ENCODE measurements at regions not wholly inside any gene's neighbourhood (a gene's known extent, or its start where the extent isn't known, plus 50 kb on each side); places are given as distances from the start of the nearest gene placed in this dataset.

GRCh38 chr12:115830070-115830469, 447.4 kb downstream of the MED13L start:
- H3K4me1 ChIP-seq (ENCODE audit: insufficient read depth, low read length): no peaks in the 10 kb centered on the region

GRCh38 chr12:115828168-115828567, 449.3 kb downstream of the MED13L start:
- H3K9ac ChIP-seq (ENCODE audit: low read depth, low read length): no peak overlapping the region
- H3K4me1 ChIP-seq (ENCODE audit: insufficient read depth, low read length): no peaks in the 10 kb centered on the region
- no peak overlapping the region for H3K27ac ChIP-seq (ENCODE audit: low read length)
- H3K36me3 ChIP-seq (ENCODE audit: insufficient read depth, low read depth, low read length): no peaks in the 10 kb centered on the region
- H3K9me3 ChIP-seq (ENCODE audit: insufficient read depth, low read depth, low read length): 0 out of 2 replicates have a peak, but pooled peaks cover 4% of the 10 kb centered on the region
- H3K4me3 ChIP-seq (ENCODE audit: low read length): no peak overlapping the region
- H3K27me3 ChIP-seq (ENCODE audit: insufficient read depth, low read length): no peaks in the 10 kb centered on the region

More at GRCh38 chr12:115830070-115830469, 447.4 kb downstream of the MED13L start:
- Histone ChIP-seq H3K27me3 (ENCODE audit: insufficient read depth, low read length) (no peaks in the 10 kb centered on the region), H3K27ac (ENCODE audit: low read length) (no peak overlapping the region), H3K36me3 (ENCODE audit: insufficient read depth, low read depth, low read length) (no peaks in the 10 kb centered on the region), H3K4me3 (ENCODE audit: low read length) (no peak overlapping the region), H3K9me3 (ENCODE audit: insufficient read depth, low read depth, low read length) (0 out of 2 replicates have a peak, but pooled peaks cover 3% of the 10 kb centered on the region), H3K9ac (ENCODE audit: low read depth, low read length) (no peak overlapping the region)

GRCh38 chr12:115824936-115825602, 452.4 kb downstream of the MED13L start:
- Histone ChIP-seq H3K4me3 (ENCODE audit: low read length) (no peak overlapping the region), H3K36me3 (ENCODE audit: insufficient read depth, low read depth, low read length) (no peaks in the 10 kb centered on the region), H3K9ac (ENCODE audit: low read depth, low read length) (no peak overlapping the region), H3K27me3 (ENCODE audit: insufficient read depth, low read length) (no peaks in the 10 kb centered on the region), H3K9me3 (ENCODE audit: insufficient read depth, low read depth, low read length) (0 out of 2 replicates have a peak, but pooled peaks cover 4% of the 10 kb centered on the region), H3K4me1 (ENCODE audit: insufficient read depth, low read length) (no peaks in the 10 kb centered on the region), H3K27ac (ENCODE audit: low read length) (no peak overlapping the region)

DNA sequence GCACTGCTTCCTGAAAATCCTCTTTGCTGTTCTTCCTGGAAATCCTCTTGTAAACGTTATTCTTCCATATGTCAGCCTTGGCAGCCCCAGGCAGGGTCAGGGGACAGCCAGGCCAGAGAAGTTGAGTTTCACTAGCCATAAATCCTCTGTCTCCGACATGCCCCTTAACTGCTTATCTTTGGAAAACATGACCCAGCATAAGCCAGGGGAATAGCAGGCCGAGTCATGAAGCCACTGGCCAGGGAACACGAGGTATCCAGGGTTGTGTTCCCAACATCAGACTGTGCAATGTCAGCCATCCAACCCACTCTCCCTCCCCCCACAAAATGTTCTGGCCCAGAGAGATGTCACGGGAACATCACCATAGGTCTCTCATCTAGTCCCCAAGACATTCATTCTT, 453.9 kb downstream of the MED13L start:
- Histone ChIP-seq H3K27ac (ENCODE audit: low read length) (no peak overlapping the region), H3K9me3 (ENCODE audit: insufficient read depth, low read depth, low read length) (0 out of 2 replicates have a peak, but pooled peaks cover 4% of the 10 kb centered on the region), H3K27me3 (ENCODE audit: insufficient read depth, low read length) (no peaks in the 10 kb centered on the region), H3K9ac (ENCODE audit: low read depth, low read length) (no peak overlapping the region), H3K36me3 (ENCODE audit: insufficient read depth, low read depth, low read length) (no peaks in the 10 kb centered on the region), H3K4me3 (ENCODE audit: low read length) (no peak overlapping the region), H3K4me1 (ENCODE audit: insufficient read depth, low read length) (no peaks in the 10 kb centered on the region)

DNA sequence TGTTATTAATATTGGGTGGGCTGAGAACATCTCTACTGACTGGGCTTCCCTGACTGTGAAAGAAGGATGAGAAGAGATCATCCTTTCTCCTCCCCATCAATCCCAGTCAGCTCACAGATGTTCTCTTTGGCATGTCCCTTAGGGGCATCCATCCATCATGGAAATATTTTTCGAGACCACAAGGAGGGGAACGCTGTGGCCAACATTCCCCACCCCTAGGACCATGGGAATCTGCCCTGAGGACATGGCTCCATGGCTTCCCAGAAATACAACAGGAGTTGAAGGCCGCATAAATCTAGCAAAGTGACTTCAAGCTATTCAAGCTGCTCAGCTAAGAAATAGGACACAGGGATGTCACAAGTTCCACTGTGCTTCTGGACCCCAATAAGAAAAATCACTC, 456.8 kb downstream of the MED13L start:
- Histone ChIP-seq H3K27ac (ENCODE audit: low read length) (no peak overlapping the region), H3K27me3 (ENCODE audit: insufficient read depth, low read length) (no peaks in the 10 kb centered on the region), H3K4me1 (ENCODE audit: insufficient read depth, low read length) (no peaks in the 10 kb centered on the region), H3K9me3 (ENCODE audit: insufficient read depth, low read depth, low read length) (0 out of 2 replicates have a peak, but pooled peaks cover 4% of the 10 kb centered on the region), H3K36me3 (ENCODE audit: insufficient read depth, low read depth, low read length) (no peaks in the 10 kb centered on the region), H3K4me3 (ENCODE audit: low read length) (no peak overlapping the region), H3K9ac (ENCODE audit: low read depth, low read length) (no peak overlapping the region)

DNA sequence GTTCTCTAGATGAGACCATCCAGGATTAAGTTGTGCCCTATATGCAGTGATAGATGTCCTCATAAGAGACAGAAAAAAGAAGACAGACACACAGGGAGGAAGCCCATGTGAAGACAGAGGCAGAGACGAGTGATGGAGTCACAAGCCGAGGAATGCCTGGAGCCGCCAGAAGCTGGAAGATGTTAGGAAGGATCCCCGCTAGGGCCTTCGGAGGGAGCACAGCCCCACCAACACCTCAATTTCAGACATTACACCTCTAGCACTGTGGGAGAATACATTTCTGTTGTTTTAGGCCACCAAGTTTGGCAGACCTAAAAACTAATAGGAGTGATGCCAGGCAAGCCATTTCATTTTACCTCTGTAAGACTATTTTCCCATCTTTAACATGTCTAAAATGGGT, 458.5 kb downstream of the MED13L start:
- H3K9ac ChIP-seq (ENCODE audit: low read depth, low read length): no peak overlapping the region
- no peaks in the 10 kb centered on the region for H3K27me3 ChIP-seq (ENCODE audit: insufficient read depth, low read length)
- H3K4me1 ChIP-seq (ENCODE audit: insufficient read depth, low read length): no peaks in the 10 kb centered on the region
- no peak overlapping the region for H3K4me3 ChIP-seq (ENCODE audit: low read length)
- no peaks in the 10 kb centered on the region for H3K9me3 ChIP-seq (ENCODE audit: insufficient read depth, low read depth, low read length)
- H3K36me3 ChIP-seq (ENCODE audit: insufficient read depth, low read depth, low read length): no peaks in the 10 kb centered on the region
- H3K27ac ChIP-seq (ENCODE audit: low read length): no peak overlapping the region

DNA sequence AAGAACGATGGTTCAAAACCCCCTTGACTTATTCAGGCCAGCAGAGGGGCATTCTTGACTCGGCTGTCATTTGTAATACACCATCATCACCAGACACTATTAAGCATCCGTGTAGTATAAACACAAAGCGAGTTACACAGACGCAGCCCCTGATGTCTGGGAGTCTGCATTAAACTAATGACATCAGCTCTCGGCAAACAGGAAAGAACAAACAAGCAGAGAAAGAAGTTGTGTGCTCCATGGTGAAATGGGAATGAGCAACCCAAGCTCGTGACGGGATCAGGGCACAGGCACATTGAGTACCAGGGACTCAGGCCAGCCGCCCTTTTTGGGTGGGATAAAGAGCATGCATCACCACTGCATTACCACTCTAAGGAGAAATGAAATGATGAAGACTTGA, 460.1 kb downstream of the MED13L start:
- Histone ChIP-seq H3K4me1 (ENCODE audit: insufficient read depth, low read length) (no peaks in the 10 kb centered on the region), H3K4me3 (ENCODE audit: low read length) (no peak overlapping the region), H3K9ac (ENCODE audit: low read depth, low read length) (no peak overlapping the region), H3K36me3 (ENCODE audit: insufficient read depth, low read depth, low read length) (no peaks in the 10 kb centered on the region), H3K9me3 (ENCODE audit: insufficient read depth, low read depth, low read length) (no peaks in the 10 kb centered on the region), H3K27me3 (ENCODE audit: insufficient read depth, low read length) (no peaks in the 10 kb centered on the region), H3K27ac (ENCODE audit: low read length) (no peak overlapping the region)

DNA sequence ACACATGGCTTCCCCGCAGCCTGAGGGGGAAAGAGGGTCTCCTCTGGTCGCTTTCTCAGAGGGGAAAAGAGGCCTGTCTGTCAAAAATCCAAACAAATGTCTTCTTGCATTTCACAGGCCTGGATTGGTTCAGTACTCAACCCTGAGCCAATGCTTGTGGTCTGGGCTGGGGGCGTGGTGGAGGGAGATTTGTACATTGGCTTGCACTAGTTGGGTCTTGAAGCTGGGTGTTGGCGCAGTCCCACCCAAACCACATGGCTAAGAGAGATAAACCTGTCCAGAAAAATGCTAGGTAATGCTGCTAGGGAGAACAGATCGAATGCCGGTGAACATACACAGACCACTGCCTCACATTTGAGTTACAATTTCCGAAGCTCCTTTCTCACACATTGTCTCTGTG, 461.6 kb downstream of the MED13L start:
- H3K27ac ChIP-seq (ENCODE audit: low read length): no peak overlapping the region
- H3K4me3 ChIP-seq (ENCODE audit: low read length): no peak overlapping the region

GRCh38 chr12:115813256-115813655, 464.2 kb downstream of the MED13L start:
- no peak overlapping the region for H3K27ac ChIP-seq (ENCODE audit: low read length)
- no peak overlapping the region for H3K4me3 ChIP-seq (ENCODE audit: low read length)
- no peaks in the 10 kb centered on the region for H3K27me3 ChIP-seq (ENCODE audit: insufficient read depth, low read length)
- H3K9ac ChIP-seq (ENCODE audit: low read depth, low read length): no peak overlapping the region
- no peaks in the 10 kb centered on the region for H3K4me1 ChIP-seq (ENCODE audit: insufficient read depth, low read length)
- H3K9me3 ChIP-seq (ENCODE audit: insufficient read depth, low read depth, low read length): peaks cover 7% of the 10 kb centered on the region; the same call in 1 of the 2 replicates
- no peaks in the 10 kb centered on the region for H3K36me3 ChIP-seq (ENCODE audit: insufficient read depth, low read depth, low read length)

More for the DNA sequence above, 461.6 kb downstream of the MED13L start:
- Histone ChIP-seq H3K4me1 (ENCODE audit: insufficient read depth, low read length) (no peaks in the 10 kb centered on the region), H3K9ac (ENCODE audit: low read depth, low read length) (no peak overlapping the region), H3K9me3 (ENCODE audit: insufficient read depth, low read depth, low read length) (peaks cover 7% of the 10 kb centered on the region; the same call in 1 of the 2 replicates), H3K27me3 (ENCODE audit: insufficient read depth, low read length) (no peaks in the 10 kb centered on the region), H3K36me3 (ENCODE audit: insufficient read depth, low read depth, low read length) (no peaks in the 10 kb centered on the region)

GRCh38 chr12:115811929-115812328, 465.6 kb downstream of the MED13L start:
- Histone ChIP-seq H3K4me1 (ENCODE audit: insufficient read depth, low read length) (no peaks in the 10 kb centered on the region), H3K27me3 (ENCODE audit: insufficient read depth, low read length) (no peaks in the 10 kb centered on the region), H3K9me3 (ENCODE audit: insufficient read depth, low read depth, low read length) (peaks cover 7% of the 10 kb centered on the region; the same call in 1 of the 2 replicates), H3K36me3 (ENCODE audit: insufficient read depth, low read depth, low read length) (no peaks in the 10 kb centered on the region), H3K27ac (ENCODE audit: low read length) (no peak overlapping the region), H3K9ac (ENCODE audit: low read depth, low read length) (no peak overlapping the region), H3K4me3 (ENCODE audit: low read length) (no peak overlapping the region)

GRCh38 chr12:115811045-115811444, 466.4 kb downstream of the MED13L start:
- Histone ChIP-seq H3K4me1 (ENCODE audit: insufficient read depth, low read length) (no peaks in the 10 kb centered on the region), H3K4me3 (ENCODE audit: low read length) (no peak overlapping the region), H3K27ac (ENCODE audit: low read length) (no peak overlapping the region), H3K9me3 (ENCODE audit: insufficient read depth, low read depth, low read length) (peaks cover 7% of the 10 kb centered on the region; the same call in 1 of the 2 replicates), H3K27me3 (ENCODE audit: insufficient read depth, low read length) (no peaks in the 10 kb centered on the region), H3K36me3 (ENCODE audit: insufficient read depth, low read depth, low read length) (no peaks in the 10 kb centered on the region), H3K9ac (ENCODE audit: low read depth, low read length) (no peak overlapping the region)

DNA sequence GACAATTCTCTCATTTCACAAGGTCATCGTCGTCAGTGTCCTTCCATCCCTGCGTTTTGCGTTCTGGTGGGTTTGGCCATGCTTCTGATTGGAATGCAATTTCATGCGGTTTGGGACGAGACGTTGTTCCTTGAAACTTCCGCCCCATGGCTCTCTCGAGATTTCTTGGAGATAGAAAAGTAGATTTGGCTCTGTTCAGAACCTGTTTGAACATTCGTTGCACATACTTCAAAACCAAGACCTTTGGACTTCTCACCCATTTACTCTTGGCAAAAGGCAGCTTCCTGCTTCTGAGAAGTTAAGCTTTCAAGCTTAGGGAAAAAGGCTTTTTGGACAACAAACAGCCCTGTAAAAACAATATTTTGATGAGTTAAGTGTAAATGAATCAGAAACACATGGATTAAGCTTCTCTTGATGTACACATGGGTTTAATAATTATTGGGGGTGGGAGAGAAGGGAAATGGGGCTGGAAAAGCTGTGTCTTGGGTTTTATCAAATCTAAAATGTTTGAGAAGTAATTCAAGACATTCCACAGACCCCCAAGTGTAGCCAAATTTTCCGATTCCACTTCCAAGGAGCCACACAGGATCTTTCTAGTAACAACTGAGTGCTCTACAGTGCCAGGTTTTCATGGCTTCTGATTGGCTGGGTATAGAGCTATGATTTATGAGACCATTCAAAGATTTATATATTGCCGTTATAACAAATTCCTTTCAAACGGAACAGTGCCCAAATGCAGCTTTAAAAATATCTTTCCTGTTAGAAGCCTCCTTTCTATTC, 467.2 kb downstream of the MED13L start:
- H3K4me1 ChIP-seq (ENCODE audit: insufficient read depth, low read length): no peaks in the 10 kb centered on the region
- H3K9me3 ChIP-seq (ENCODE audit: insufficient read depth, low read depth, low read length): peaks cover 7% of the 10 kb centered on the region; the same call in 1 of the 2 replicates
- no peak overlapping the region for H3K9ac ChIP-seq (ENCODE audit: low read depth, low read length)
- no peak overlapping the region for H3K4me3 ChIP-seq (ENCODE audit: low read length)
- no peaks in the 10 kb centered on the region for H3K27me3 ChIP-seq (ENCODE audit: insufficient read depth, low read length)
- H3K36me3 ChIP-seq (ENCODE audit: insufficient read depth, low read depth, low read length): no peaks in the 10 kb centered on the region
- H3K27ac ChIP-seq (ENCODE audit: low read length): no peak overlapping the region

All from iPS-20b (cell line).